ENCODE measurements at regions not wholly inside any gene's neighbourhood (a gene's known extent, or its start where the extent isn't known, plus 50 kb on each side); places are given as distances from the start of the nearest gene placed in this dataset.

GRCh38 chr1:116224111-116224510 lies 112.9 kb downstream of the MAB21L3 start:
- H3K27ac ChIP-seq (ENCODE audit: insufficient read depth, low read length): no peak overlapping the region
- POLR2A ChIA-PET (ENCODE audit: unreplicated experiment): no interaction called here
- no peak overlapping the region for H2AK9ac ChIP-seq (replicated peaks; ENCODE audit: low read depth, low read length, poor library complexity)
- no peaks in the 10 kb centered on the region for H3K4me1 ChIP-seq (ENCODE audit: control insufficient read depth, insufficient read depth, low read length)
- no peak overlapping the region for H2BK120ac ChIP-seq (ENCODE audit: low read depth, low read length)
- H2BK5ac ChIP-seq (ENCODE audit: low read depth, low read length, poor library complexity, severe bottlenecking): no peak overlapping the region
- intact Hi-C loops (cut with micrococcal nuclease) (no loop called here), in situ Hi-C loops (cut with MboI; ENCODE audit: low sequenced_read_pairs) (no loop called here), dilution Hi-C loops (cut with HindIII; ENCODE audit: low sequenced_read_pairs, unreplicated experiment) (no loop called here)
- no peak for DNase-seq
- H2BK15ac ChIP-seq (ENCODE audit: low read depth, low read length): no peak overlapping the region
- TF ChIP-seq RFX5 (IDR thresholded peaks at IDR 0.05; ENCODE audit: low read depth, low read length) (no peak), CHD1 (IDR thresholded peaks at IDR 0.05; ENCODE audit: low read depth, low read length) (no peak), RCOR1 (IDR thresholded peaks at IDR 0.05; ENCODE audit: insufficient replicate concordance, low read length) (no peak), BHLHE40 (IDR thresholded peaks at IDR 0.05; ENCODE audit: low read depth, low read length) (no peak), CEBPB (IDR thresholded peaks at IDR 0.05; ENCODE audit: low read depth, low read length) (no peak), RAD21 (IDR thresholded peaks at IDR 0.05; ENCODE audit: low read length) (no peak), FOS (IDR thresholded peaks at IDR 0.05; ENCODE audit: low read depth, low read length) (no peak), MAFK (IDR thresholded peaks at IDR 0.05; ENCODE audit: low read depth, low read length) (no peak), MXI1 (IDR thresholded peaks at IDR 0.05; ENCODE audit: borderline replicate concordance, low read depth, low read length) (no peak), USF2 (IDR thresholded peaks at IDR 0.05; ENCODE audit: low read depth, low read length) (no peak), MAZ (IDR thresholded peaks at IDR 0.05; ENCODE audit: borderline replicate concordance, low read depth, low read length) (no peak), SMC3 (IDR thresholded peaks at IDR 0.05; ENCODE audit: low read depth, low read length) (no peak), POLR2A (IDR thresholded peaks at IDR 0.05; ENCODE audit: low read depth, low read length) (no peak), NFE2L2 (IDR thresholded peaks at IDR 0.05; ENCODE audit: low read depth, low read length) (no peak)
- TF ChIP-seq, protein P1, sequence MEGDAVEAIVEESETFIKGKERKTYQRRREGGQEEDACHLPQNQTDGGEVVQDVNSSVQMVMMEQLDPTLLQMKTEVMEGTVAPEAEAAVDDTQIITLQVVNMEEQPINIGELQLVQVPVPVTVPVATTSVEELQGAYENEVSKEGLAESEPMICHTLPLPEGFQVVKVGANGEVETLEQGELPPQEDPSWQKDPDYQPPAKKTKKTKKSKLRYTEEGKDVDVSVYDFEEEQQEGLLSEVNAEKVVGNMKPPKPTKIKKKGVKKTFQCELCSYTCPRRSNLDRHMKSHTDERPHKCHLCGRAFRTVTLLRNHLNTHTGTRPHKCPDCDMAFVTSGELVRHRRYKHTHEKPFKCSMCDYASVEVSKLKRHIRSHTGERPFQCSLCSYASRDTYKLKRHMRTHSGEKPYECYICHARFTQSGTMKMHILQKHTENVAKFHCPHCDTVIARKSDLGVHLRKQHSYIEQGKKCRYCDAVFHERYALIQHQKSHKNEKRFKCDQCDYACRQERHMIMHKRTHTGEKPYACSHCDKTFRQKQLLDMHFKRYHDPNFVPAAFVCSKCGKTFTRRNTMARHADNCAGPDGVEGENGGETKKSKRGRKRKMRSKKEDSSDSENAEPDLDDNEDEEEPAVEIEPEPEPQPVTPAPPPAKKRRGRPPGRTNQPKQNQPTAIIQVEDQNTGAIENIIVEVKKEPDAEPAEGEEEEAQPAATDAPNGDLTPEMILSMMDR (conservative IDR thresholded peaks at IDR 0.05; ENCODE audit: low read depth, low read length): no peak
- TF ChIP-seq, protein P2, sequence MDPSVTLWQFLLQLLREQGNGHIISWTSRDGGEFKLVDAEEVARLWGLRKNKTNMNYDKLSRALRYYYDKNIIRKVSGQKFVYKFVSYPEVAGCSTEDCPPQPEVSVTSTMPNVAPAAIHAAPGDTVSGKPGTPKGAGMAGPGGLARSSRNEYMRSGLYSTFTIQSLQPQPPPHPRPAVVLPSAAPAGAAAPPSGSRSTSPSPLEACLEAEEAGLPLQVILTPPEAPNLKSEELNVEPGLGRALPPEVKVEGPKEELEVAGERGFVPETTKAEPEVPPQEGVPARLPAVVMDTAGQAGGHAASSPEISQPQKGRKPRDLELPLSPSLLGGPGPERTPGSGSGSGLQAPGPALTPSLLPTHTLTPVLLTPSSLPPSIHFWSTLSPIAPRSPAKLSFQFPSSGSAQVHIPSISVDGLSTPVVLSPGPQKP (IDR thresholded peaks at IDR 0.05; ENCODE audit: borderline replicate concordance, low read depth, low read length): no peak
- H4K5ac ChIP-seq (ENCODE audit: low read depth, low read length): no peak overlapping the region
- CTCF ChIA-PET: no interaction called here
- H3K9ac ChIP-seq (ENCODE audit: low read depth, low read length): no peak overlapping the region
- no peak for ATAC-seq (ENCODE audit: low read depth)
- no peak overlapping the region for H2AK5ac ChIP-seq (ENCODE audit: low read depth, low read length)
- H3K4me2 ChIP-seq (ENCODE audit: low read depth, low read length): no peak overlapping the region
- H3K4me3 ChIP-seq (ENCODE audit: insufficient read depth, low read depth, low read length): no peak overlapping the region
- no peaks in the 10 kb centered on the region for H3K36me3 ChIP-seq (ENCODE audit: control insufficient read depth, insufficient read depth, low read length)
- WGBS, 2 experiments (ENCODE audit: extremely low coverage in 2 of 2, insufficient read length in 1 of 2): no CpG with 5 or more reads among the region's 2 CpGs
- H3K27me3 ChIP-seq (ENCODE audit: control insufficient read depth, insufficient read depth, low read length): no peaks in the 10 kb centered on the region; the same call in 1 of the 2 replicates
- no peak overlapping the region for H3K4ac ChIP-seq (ENCODE audit: low read depth, low read length)
- no peak overlapping the region for H3K18ac ChIP-seq (ENCODE audit: low read depth, low read length)
- H2AFZ ChIP-seq (replicated peaks; ENCODE audit: low read length, poor library complexity): no peak overlapping the region
- no peaks in the 10 kb centered on the region for H3K79me1 ChIP-seq (ENCODE audit: low read depth in 1 of 2, low read length in 2 of 2)
- no peaks in the 10 kb centered on the region for H4K20me1 ChIP-seq (ENCODE audit: insufficient read depth, low read length)
- H3K9me1 ChIP-seq (ENCODE audit: insufficient read depth, low read length): no peaks in the 10 kb centered on the region
- H2BK20ac ChIP-seq (ENCODE audit: low read depth, low read length): no peak overlapping the region
- no peak overlapping the region for H4K8ac ChIP-seq (ENCODE audit: low read depth in 2 of 2, low read length in 2 of 2)
- H4K91ac ChIP-seq (ENCODE audit: insufficient read depth, low read depth, low read length): no peak overlapping the region
- H3K14ac ChIP-seq (replicated peaks; ENCODE audit: low read depth, low read length): no peak overlapping the region
- BruUV-seq (replicated peaks): no TSS peak
- no peak overlapping the region for H3K56ac ChIP-seq (ENCODE audit: extremely low read depth, insufficient read depth, low read length)
- H3K23ac ChIP-seq (ENCODE audit: low read depth, low read length): no peak overlapping the region
- no peaks in the 10 kb centered on the region for H3K9me3 ChIP-seq (ENCODE audit: control insufficient read depth, insufficient read depth, low read length)
